Gastrocnemius medialis (tissue), 4 donors: ENCODE measurements at regions not wholly inside any gene's neighbourhood (a gene's known extent, or its start where the extent isn't known, plus 50 kb on each side); places are given as distances from the start of the nearest gene placed in this dataset.

ENCODE experiments used
- CTCF ChIP-seq, 5 experiments: fragments of 450-650 bp in 3 of 5; fragments of 200-600 bp in 2 of 5; sonication (generic) in 2 of 5; IDR thresholded peaks in 4 of 5; conservative IDR thresholded peaks in 1 of 5; 1 replicate in 4 of 5; 2 replicates in 1 of 5; pipeline ENCODE4 v1.5.1; 2016 to 2019; ENCODE audit warnings: antibody characterized with exemption in 5 of 5, mild to moderate bottlenecking in 3 of 5, moderate library complexity in 3 of 5
- POLR2A ChIP-seq, 2 donors: fragments of 450-650 bp; IDR thresholded peaks; one replicate each; pipeline ENCODE4 v1.6.1; 2017; ENCODE audit warnings: antibody characterized with exemption in 2 of 2, mild to moderate bottlenecking in 2 of 2, moderate library complexity in 2 of 2

- no peak for TF ChIP-seq CTCF (IDR thresholded peaks at IDR 0.05 in 4 of 5, conservative IDR thresholded peaks at IDR 0.05 in 1 of 5)
- TF ChIP-seq POLR2A (IDR thresholded peaks at IDR 0.05): no peak
Measured at GRCh38 chr12:124466216-124467128, 100.9 kb downstream of the NCOR2 start.
